ENCODE measurements at regions not wholly inside any gene's neighbourhood (a gene's known extent, or its start where the extent isn't known, plus 50 kb on each side); places are given as distances from the start of the nearest gene placed in this dataset.

GRCh38 chr2:57965961-57966360 is 80.6 kb upstream of the VRK2 start:
- Histone ChIP-seq H3K9me3 (ENCODE audit: insufficient read depth, low read depth) (no peaks in the 10 kb centered on the region), H4K20me1 (ENCODE audit: insufficient read depth) (no peaks in the 10 kb centered on the region), H3K9me2 (ENCODE audit: insufficient read depth) (no peaks in the 10 kb centered on the region), H3K27ac (no peak overlapping the region), H3K4me3 (no peak overlapping the region), H2AFZ (no peak overlapping the region), H3K27me3 (ENCODE audit: insufficient read depth, low read depth) (no peaks in the 10 kb centered on the region), H3K4me1 (replicated peaks; ENCODE audit: insufficient read depth) (no peaks in the 10 kb centered on the region), H3K79me2 (ENCODE audit: low read depth) (no peaks in the 10 kb centered on the region), H3K4me2 (no peak overlapping the region), H3K36me3 (ENCODE audit: low read depth) (no peaks in the 10 kb centered on the region), H3F3A (ENCODE audit: insufficient read depth, low read depth) (no peaks in the 10 kb centered on the region)
- no TSS peak for BruUV-seq (replicated peaks)
- DNase-seq = no peak
- CTCF ChIA-PET = no interaction called here
- no peak for TF ChIP-seq EZH2 (IDR thresholded peaks at IDR 0.05; ENCODE audit: low read depth)
- TF ChIP-seq CTCF (conservative IDR thresholded peaks at IDR 0.05) = no peak
- intact Hi-C loops (cut with micrococcal nuclease; ENCODE audit: unreplicated experiment) = no loop called here
- POLR2A ChIA-PET (ENCODE audit: unreplicated experiment) = no interaction called here

- CTCF ChIA-PET = no interaction called here
- Histone ChIP-seq H3K4me2 (no peak overlapping the region), H3K9me3 (ENCODE audit: insufficient read depth, low read depth) (no peaks in the 10 kb centered on the region), H3K36me3 (ENCODE audit: low read depth) (no peaks in the 10 kb centered on the region), H3K27ac (no peak overlapping the region), H3K4me1 (replicated peaks; ENCODE audit: insufficient read depth) (no peaks in the 10 kb centered on the region), H3F3A (ENCODE audit: insufficient read depth, low read depth) (no peaks in the 10 kb centered on the region), H4K20me1 (ENCODE audit: insufficient read depth) (no peaks in the 10 kb centered on the region), H3K9me2 (ENCODE audit: insufficient read depth) (no peaks in the 10 kb centered on the region), H3K4me3 (no peak overlapping the region), H3K27me3 (ENCODE audit: insufficient read depth, low read depth) (no peaks in the 10 kb centered on the region), H2AFZ (no peak overlapping the region), H3K79me2 (ENCODE audit: low read depth) (no peaks in the 10 kb centered on the region)
- no peak for TF ChIP-seq EZH2 (IDR thresholded peaks at IDR 0.05; ENCODE audit: low read depth)
- TF ChIP-seq CTCF (conservative IDR thresholded peaks at IDR 0.05) = no peak
- intact Hi-C loops (cut with micrococcal nuclease; ENCODE audit: unreplicated experiment) = loop anchor here (5.0 kb wide), 1 partner anchor 36 kb away; no protein-coding TSS in a partner anchor
- DNase-seq = no peak
- POLR2A ChIA-PET (ENCODE audit: unreplicated experiment) = no interaction called here
- BruUV-seq (replicated peaks) = no TSS peak
Observed at GRCh38 chr2:57973621-57974186, 72.9 kb upstream of the VRK2 start.

GRCh38 chr2:57979158-57979557 is 67.4 kb upstream of the VRK2 start:
- TF ChIP-seq EZH2 (IDR thresholded peaks at IDR 0.05; ENCODE audit: low read depth) (no peak), CTCF (conservative IDR thresholded peaks at IDR 0.05) (no peak)
- no TSS peak for BruUV-seq (replicated peaks)
- Histone ChIP-seq H3K9me3 (ENCODE audit: insufficient read depth, low read depth) (no peaks in the 10 kb centered on the region), H3K27me3 (ENCODE audit: insufficient read depth, low read depth) (no peaks in the 10 kb centered on the region), H2AFZ (no peak overlapping the region), H3K4me3 (no peak overlapping the region), H3F3A (ENCODE audit: insufficient read depth, low read depth) (no peaks in the 10 kb centered on the region), H4K20me1 (ENCODE audit: insufficient read depth) (no peaks in the 10 kb centered on the region), H3K4me1 (replicated peaks; ENCODE audit: insufficient read depth) (no peaks in the 10 kb centered on the region), H3K27ac (no peak overlapping the region), H3K9me2 (ENCODE audit: insufficient read depth) (no peaks in the 10 kb centered on the region), H3K79me2 (ENCODE audit: low read depth) (no peaks in the 10 kb centered on the region), H3K36me3 (ENCODE audit: low read depth) (no peaks in the 10 kb centered on the region), H3K4me2 (no peak overlapping the region)
- intact Hi-C loops (cut with micrococcal nuclease; ENCODE audit: unreplicated experiment) = no loop called here
- ChIA-PET POLR2A (ENCODE audit: unreplicated experiment) (no interaction called here), CTCF (no interaction called here)
- no peak for DNase-seq

Data from PC-9 (cell line).